KMS-11 (cell line): ENCODE measurements at regions not wholly inside any gene's neighbourhood (a gene's known extent, or its start where the extent isn't known, plus 50 kb on each side); places are given as distances from the start of the nearest gene placed in this dataset.

Experiments
- H2AFZ ChIP-seq: fragments of 200-600 bp; sonication (generic); 2 replicates; pipeline ENCODE4 v1.6.1; 2016; ENCODE audit warnings: antibody characterized with exemption, mixed run types, low read depth
- H3K27ac ChIP-seq: fragments of 200-600 bp; sonication (generic); 2 replicates; pipeline ENCODE4 v1.6.1; 2016; ENCODE audit warnings: mild to moderate bottlenecking, mixed run types
- H3K27me3 ChIP-seq: fragments of 200-600 bp; sonication (generic); 2 replicates; pipeline ENCODE4 v1.6.1; 2017; ENCODE audit warnings: mild to moderate bottlenecking, low read depth, mixed run types, moderate library complexity; ENCODE audit not compliant: insufficient read depth
- H3K36me3 ChIP-seq: fragments of 200-600 bp; sonication (generic); 2 replicates; pipeline ENCODE4 v1.6.1; 2017; ENCODE audit warnings: mild to moderate bottlenecking, mixed run types; ENCODE audit not compliant: insufficient read depth
- H3K4me1 ChIP-seq: fragments of 200-600 bp; sonication (generic); 2 replicates; pipeline ENCODE4 v1.6.1; 2016; ENCODE audit warnings: mild to moderate bottlenecking, low read depth, mixed run types; ENCODE audit not compliant: poor library complexity, severe bottlenecking
- H3K4me2 ChIP-seq: fragments of 200-600 bp; sonication (generic); 2 replicates; pipeline ENCODE4 v1.7.0; 2016; ENCODE audit warnings: mild to moderate bottlenecking, mixed run types
- H3K4me3 ChIP-seq: fragments of 200-600 bp; sonication (generic); IDR thresholded peaks from 2 replicates; pipeline ENCODE4 v1.6.1; 2017; ENCODE audit warnings: low read depth, low read length, mixed read lengths; ENCODE audit not compliant: insufficient read depth
- H3K79me2 ChIP-seq: fragments of 200-600 bp; sonication (generic); 2 replicates; pipeline ENCODE4 v1.6.1; 2016; ENCODE audit warnings: low read depth, mixed run types; ENCODE audit not compliant: insufficient read depth
- H3K9ac ChIP-seq: fragments of 200-600 bp; sonication (generic); 2 replicates; pipeline ENCODE4 v1.6.1; 2016; ENCODE audit warnings: mild to moderate bottlenecking, mixed run types
- H4K20me1 ChIP-seq: fragments of 200-600 bp; sonication (generic); 2 replicates; pipeline ENCODE4 v1.6.1; 2016; ENCODE audit warnings: mild to moderate bottlenecking, mixed run types; ENCODE audit not compliant: insufficient read depth
- CTCF ChIP-seq: fragments of 200-600 bp; sonication (generic); conservative IDR thresholded peaks from 2 replicates; pipeline ENCODE4 v1.6.1; 2017; ENCODE audit warnings: low read depth, mild to moderate bottlenecking, antibody characterized with exemption, low read length, moderate library complexity, mixed read lengths

GRCh38 chr15:53202876-53203275, 412.7 kb upstream of the ONECUT1 start:
- no peak overlapping the region for H2AFZ ChIP-seq
- H3K4me2 ChIP-seq, result no peak overlapping the region
- peaks cover 10% of the 10 kb centered on the region for H3K4me1 ChIP-seq
- no peaks in the 10 kb centered on the region for H3K36me3 ChIP-seq
- H3K27ac ChIP-seq, result no peak overlapping the region
- no peaks in the 10 kb centered on the region for H3K27me3 ChIP-seq
- TF ChIP-seq CTCF, result no peak
- no peaks in the 10 kb centered on the region for H4K20me1 ChIP-seq
- no peak overlapping the region for H3K9ac ChIP-seq
- no peaks in the 10 kb centered on the region for H3K79me2 ChIP-seq
- no peak overlapping the region for H3K4me3 ChIP-seq

GRCh38 chr15:53197426-53197839, 407.3 kb upstream of the ONECUT1 start:
- Histone ChIP-seq H3K4me1 (no peaks in the 10 kb centered on the region), H3K27me3 (no peaks in the 10 kb centered on the region), H3K9ac (no peak overlapping the region), H4K20me1 (no peaks in the 10 kb centered on the region), H2AFZ (peak overlapping the region; percentile 29; the same call in 1 of the 2 replicates), H3K79me2 (no peaks in the 10 kb centered on the region), H3K4me3 (no peak overlapping the region), H3K27ac (no peak overlapping the region), H3K4me2 (peak overlapping the region; percentile 9; the same call in 1 of the 2 replicates), H3K36me3 (no peaks in the 10 kb centered on the region)
- peak; percentile 95 for TF ChIP-seq CTCF

GRCh38 chr15:53196788-53197187, 406.7 kb upstream of the ONECUT1 start:
- H3K36me3 ChIP-seq, result no peaks in the 10 kb centered on the region
- no peaks in the 10 kb centered on the region for H3K79me2 ChIP-seq
- no peak overlapping the region for H3K27ac ChIP-seq
- no peak overlapping the region for H3K9ac ChIP-seq
- H3K4me1 ChIP-seq, result no peaks in the 10 kb centered on the region
- no peak for TF ChIP-seq CTCF
- H2AFZ ChIP-seq, result peak overlapping the region; percentile 29; the same call in 1 of the 2 replicates
- no peak overlapping the region for H3K4me3 ChIP-seq
- H4K20me1 ChIP-seq, result no peaks in the 10 kb centered on the region
- no peaks in the 10 kb centered on the region for H3K27me3 ChIP-seq
- peak overlapping the region; percentile 9; the same call in 1 of the 2 replicates for H3K4me2 ChIP-seq

GRCh38 chr15:53196242-53196641, 406.1 kb upstream of the ONECUT1 start:
- H3K4me2 ChIP-seq, result no peak overlapping the region
- H3K36me3 ChIP-seq, result no peaks in the 10 kb centered on the region
- no peak for TF ChIP-seq CTCF
- H3K4me3 ChIP-seq, result no peak overlapping the region
- H2AFZ ChIP-seq, result no peak overlapping the region
- no peaks in the 10 kb centered on the region for H4K20me1 ChIP-seq
- H3K27ac ChIP-seq, result no peak overlapping the region
- H3K4me1 ChIP-seq, result no peaks in the 10 kb centered on the region
- no peaks in the 10 kb centered on the region for H3K27me3 ChIP-seq
- no peak overlapping the region for H3K9ac ChIP-seq
- H3K79me2 ChIP-seq, result no peaks in the 10 kb centered on the region

GRCh38 chr15:53193149-53193548, 403.0 kb upstream of the ONECUT1 start:
- H3K4me2 ChIP-seq, result no peak overlapping the region

More at GRCh38 chr15:53193149-53193548, 403.0 kb upstream of the ONECUT1 start:
- TF ChIP-seq CTCF, result no peak
- H3K4me1 ChIP-seq, result no peaks in the 10 kb centered on the region
- no peak overlapping the region for H3K27ac ChIP-seq
- no peaks in the 10 kb centered on the region for H3K79me2 ChIP-seq
- no peaks in the 10 kb centered on the region for H4K20me1 ChIP-seq
- no peak overlapping the region for H2AFZ ChIP-seq
- H3K9ac ChIP-seq, result no peak overlapping the region
- no peaks in the 10 kb centered on the region for H3K27me3 ChIP-seq
- no peaks in the 10 kb centered on the region for H3K36me3 ChIP-seq
- no peak overlapping the region for H3K4me3 ChIP-seq
